HEK293T (cell line): ENCODE measurements at regions not wholly inside any gene's neighbourhood (a gene's known extent, or its start where the extent isn't known, plus 50 kb on each side); places are given as distances from the start of the nearest gene placed in this dataset.

Source experiments
- CTCF ChIA-PET: fragments of 350-600 bp; formaldehyde crosslinking; extraction: SDS; loops from one replicate; lab custom pipeline; 2021; ENCODE audit warnings: antibody characterized with exemption, inconsistent platforms; lab: Yijun Ruan, JAX
- POLR2A ChIA-PET: fragments of 350-600 bp; formaldehyde crosslinking; extraction: SDS; loops from one replicate; lab custom pipeline; 2020; ENCODE audit warnings: antibody characterized with exemption, inconsistent platforms; lab: Yijun Ruan, JAX
- DNase-seq: peaks from one replicate; pipeline ENCODE4 v3.0.0; 2012; ENCODE audit warnings: mixed read lengths; ENCODE audit errors: extremely low spot score
- ARNT ChIP-seq: fragments of 450-650 bp; IDR thresholded peaks from 2 replicates; pipeline ENCODE4 v1.6.1; 2017; ENCODE audit warnings: mild to moderate bottlenecking
- BHLHE40 ChIP-seq: fragments of 450-650 bp; IDR thresholded peaks from 2 replicates; pipeline ENCODE4 v1.6.1; 2016; ENCODE audit warnings: mild to moderate bottlenecking, moderate library complexity, borderline replicate concordance
- CTBP1 ChIP-seq: fragments of 450-650 bp; IDR thresholded peaks from 2 replicates; pipeline ENCODE4 v1.6.1; 2016; ENCODE audit warnings: borderline replicate concordance
- ELF4 ChIP-seq: fragments of 450-650 bp; IDR thresholded peaks from 2 replicates; pipeline ENCODE4 v1.6.1; 2017; ENCODE audit warnings: antibody characterized with exemption
- FOXA1 ChIP-seq: fragments of 450-650 bp; IDR thresholded peaks from 2 replicates; pipeline ENCODE4 v1.6.1; 2016; ENCODE audit warnings: mild to moderate bottlenecking
- FOXK2 ChIP-seq: fragments of 450-650 bp; IDR thresholded peaks from 2 replicates; pipeline ENCODE4 v1.6.1; 2016; ENCODE audit warnings: mild to moderate bottlenecking
- FOXM1 ChIP-seq: fragments of 450-650 bp; IDR thresholded peaks from 2 replicates; pipeline ENCODE4 v1.6.1; 2017; ENCODE audit warnings: mild to moderate bottlenecking, borderline replicate concordance
- HDGF ChIP-seq: fragments of 450-650 bp; IDR thresholded peaks from 2 replicates; pipeline ENCODE4 v1.6.1; 2017; ENCODE audit warnings: antibody characterized with exemption, borderline replicate concordance
- L3MBTL2 ChIP-seq: fragments of 450-650 bp; conservative IDR thresholded peaks from 2 replicates; pipeline ENCODE4 v1.6.1; 2016; ENCODE audit warnings: mild to moderate bottlenecking
- LEF1 ChIP-seq: fragments of 450-650 bp; IDR thresholded peaks from 2 replicates; pipeline ENCODE4 v1.6.1; 2017; ENCODE audit warnings: mild to moderate bottlenecking, borderline replicate concordance
- NFRKB ChIP-seq: fragments of 450-650 bp; IDR thresholded peaks from 2 replicates; pipeline ENCODE4 v1.6.1; 2016; ENCODE audit warnings: mild to moderate bottlenecking, moderate library complexity
- SP1 ChIP-seq: fragments of 450-650 bp; IDR thresholded peaks from 2 replicates; pipeline ENCODE4 v1.6.1; 2017
- SUZ12 ChIP-seq: fragments of 450-650 bp; IDR thresholded peaks from 2 replicates; pipeline ENCODE4 v1.6.1; 2016; ENCODE audit warnings: mild to moderate bottlenecking
- TARDBP ChIP-seq: fragments of 450-650 bp; IDR thresholded peaks from 2 replicates; pipeline ENCODE4 v1.6.1; 2016
- ZNF384 ChIP-seq: fragments of 450-650 bp; IDR thresholded peaks from 2 replicates; pipeline ENCODE4 v1.6.1; 2016
- TF ChIP-seq, protein P1 (sequence below): fragments of 450-650 bp; IDR thresholded peaks from 2 replicates; pipeline ENCODE4 v1.6.1; 2016

DNA sequence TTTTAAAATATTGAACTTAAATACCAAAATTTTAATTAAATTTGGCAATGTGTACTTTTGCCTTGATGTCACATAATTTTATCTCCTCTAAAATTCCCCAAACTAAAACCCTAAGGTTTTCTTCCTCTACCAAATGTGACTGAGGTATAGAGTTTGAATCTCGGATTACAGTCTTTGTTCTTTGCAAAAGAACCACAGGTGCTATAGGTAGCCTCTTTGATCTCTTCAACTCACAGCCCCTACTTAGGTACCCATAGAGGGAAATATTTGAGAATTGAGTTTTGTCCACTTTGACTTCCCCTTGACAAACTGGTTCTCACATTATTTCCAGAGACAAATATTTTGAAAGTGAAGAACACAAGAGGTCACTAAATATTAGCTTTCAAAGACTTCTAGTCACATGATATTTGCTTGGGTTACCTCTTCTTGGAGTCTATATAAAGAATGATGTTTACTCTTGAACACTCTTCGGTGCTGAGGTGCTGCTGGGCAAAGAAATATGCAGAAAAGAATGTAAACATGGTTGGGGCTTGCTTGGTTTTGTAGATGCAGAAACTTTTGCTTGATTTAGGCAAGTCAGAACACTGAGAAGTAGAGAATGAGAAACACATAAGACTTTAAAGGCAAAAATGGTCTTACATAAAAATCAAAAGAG lies 120.8 kb upstream of the MCTP2 start:
- no peak for TF ChIP-seq FOXK2
- no peak for TF ChIP-seq HDGF
- no peak for TF ChIP-seq TARDBP
- no peak for TF ChIP-seq SP1
- TF ChIP-seq SUZ12 = no peak
- TF ChIP-seq, protein P1, sequence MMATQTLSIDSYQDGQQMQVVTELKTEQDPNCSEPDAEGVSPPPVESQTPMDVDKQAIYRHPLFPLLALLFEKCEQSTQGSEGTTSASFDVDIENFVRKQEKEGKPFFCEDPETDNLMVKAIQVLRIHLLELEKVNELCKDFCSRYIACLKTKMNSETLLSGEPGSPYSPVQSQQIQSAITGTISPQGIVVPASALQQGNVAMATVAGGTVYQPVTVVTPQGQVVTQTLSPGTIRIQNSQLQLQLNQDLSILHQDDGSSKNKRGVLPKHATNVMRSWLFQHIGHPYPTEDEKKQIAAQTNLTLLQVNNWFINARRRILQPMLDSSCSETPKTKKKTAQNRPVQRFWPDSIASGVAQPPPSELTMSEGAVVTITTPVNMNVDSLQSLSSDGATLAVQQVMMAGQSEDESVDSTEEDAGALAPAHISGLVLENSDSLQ = no peak
- DNase-seq = no peak
- POLR2A ChIA-PET = no interaction called here
- CTCF ChIA-PET = interaction anchor here (1.4 kb wide), 1 partner anchor 9 kb away, joined by 3 read pairs; no protein-coding TSS in a partner anchor

DNA sequence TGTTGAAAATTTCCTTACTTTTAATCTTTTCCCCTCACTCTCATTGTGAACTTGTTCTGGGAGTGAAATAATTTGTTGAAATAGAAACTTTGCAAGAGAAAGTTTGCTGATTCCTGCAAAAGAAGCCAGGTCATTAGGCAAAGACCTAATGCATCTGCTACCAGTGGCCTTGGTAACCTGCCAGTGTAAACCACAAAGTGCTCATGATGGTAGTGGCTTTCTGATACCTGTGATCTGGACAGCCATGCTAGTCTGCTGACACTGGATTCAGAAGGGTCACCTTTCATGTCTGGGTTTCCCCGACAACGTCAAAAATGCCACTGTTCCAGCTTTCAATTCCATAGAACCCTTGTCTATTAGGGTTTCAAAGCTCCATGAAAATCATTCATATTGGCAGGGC lies 123.7 kb upstream of the MCTP2 start:
- POLR2A ChIA-PET = no interaction called here
- TF ChIP-seq LEF1 = no peak
- no peak for TF ChIP-seq SUZ12
- no peak for TF ChIP-seq TARDBP
- no peak for TF ChIP-seq FOXA1
- no peak for TF ChIP-seq ZNF384
- TF ChIP-seq ELF4 = no peak
- TF ChIP-seq BHLHE40 = no peak
- no peak for TF ChIP-seq CTBP1
- TF ChIP-seq FOXM1 = no peak
- TF ChIP-seq ARNT = no peak
- TF ChIP-seq FOXK2 = no peak
- TF ChIP-seq SP1 = no peak
- TF ChIP-seq L3MBTL2 = no peak
- CTCF ChIA-PET = no interaction called here
- DNase-seq = no peak

GRCh38 chr15:94105760-94106159 lies 125.6 kb upstream of the MCTP2 start:
- POLR2A ChIA-PET = no interaction called here
- no peak for DNase-seq
- TF ChIP-seq SP1 = no peak
- TF ChIP-seq, protein P1 = no peak
- TF ChIP-seq FOXM1 = no peak
- no peak for TF ChIP-seq FOXK2
- no peak for TF ChIP-seq SUZ12
- no peak for TF ChIP-seq HDGF
- TF ChIP-seq ZNF384 = no peak
- TF ChIP-seq L3MBTL2 = no peak
- no peak for TF ChIP-seq CTBP1
- TF ChIP-seq BHLHE40 = no peak
- no peak for TF ChIP-seq FOXA1
- TF ChIP-seq ELF4 = no peak
- TF ChIP-seq NFRKB = no peak
- no peak for TF ChIP-seq ARNT
- no peak for TF ChIP-seq TARDBP
- CTCF ChIA-PET = no interaction called here

DNA sequence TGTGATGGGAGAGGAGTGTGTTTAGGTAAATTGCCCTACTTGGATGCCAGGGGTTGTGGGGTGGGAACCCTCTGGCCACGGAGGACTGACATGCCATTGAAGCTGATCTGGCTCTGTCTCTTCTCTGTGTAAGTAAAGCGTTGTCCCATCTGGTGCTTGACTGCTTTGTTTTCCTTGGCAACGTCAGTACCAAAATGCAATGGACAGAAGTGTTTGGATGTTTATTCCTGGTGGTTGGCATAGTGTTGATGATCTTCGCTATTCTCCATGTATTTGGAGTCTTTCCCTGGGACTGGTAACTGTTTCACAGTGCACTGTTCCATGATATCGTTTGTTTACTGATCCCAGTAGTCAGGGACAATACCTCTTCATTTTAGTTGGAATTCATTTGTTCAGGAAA lies 130.5 kb upstream of the MCTP2 start:
- CTCF ChIA-PET = no interaction called here
- TF ChIP-seq, protein P1 = no peak
- TF ChIP-seq LEF1 (no peak), TARDBP (no peak), BHLHE40 (no peak), CTBP1 (no peak), FOXM1 (no peak), FOXA1 (no peak), L3MBTL2 (no peak), ARNT (no peak), FOXK2 (no peak), SUZ12 (no peak), NFRKB (no peak), ELF4 (no peak), SP1 (no peak), ZNF384 (no peak), HDGF (no peak)
- DNase-seq = no peak
- POLR2A ChIA-PET = no interaction called here

DNA sequence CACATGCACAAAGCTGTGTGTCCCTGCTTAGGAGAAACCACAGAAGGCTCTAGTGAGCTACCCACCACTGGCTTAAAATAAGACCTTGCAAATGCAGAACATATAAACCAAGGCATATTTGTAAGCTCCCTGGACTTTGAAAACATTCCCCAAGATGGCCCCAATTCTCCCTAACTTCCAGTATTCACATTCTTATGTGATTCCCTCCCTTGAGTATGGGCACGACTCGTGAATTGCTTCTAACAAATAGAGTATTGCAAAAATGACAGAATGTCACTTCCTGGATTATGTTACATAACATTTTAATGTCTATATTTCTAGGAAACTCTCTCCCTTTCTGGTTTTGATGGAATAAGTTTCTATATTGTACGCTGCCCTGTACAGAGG lies 131.8 kb upstream of the MCTP2 start:
- CTCF ChIA-PET = no interaction called here
- no peak for TF ChIP-seq TARDBP
- no peak for TF ChIP-seq SUZ12
- TF ChIP-seq LEF1 = no peak
- no peak for TF ChIP-seq BHLHE40
- no peak for TF ChIP-seq SP1
- TF ChIP-seq ARNT = no peak
- TF ChIP-seq HDGF = no peak
- no peak for TF ChIP-seq NFRKB
- TF ChIP-seq FOXM1 = no peak
- POLR2A ChIA-PET = no interaction called here
- no peak for DNase-seq

DNA sequence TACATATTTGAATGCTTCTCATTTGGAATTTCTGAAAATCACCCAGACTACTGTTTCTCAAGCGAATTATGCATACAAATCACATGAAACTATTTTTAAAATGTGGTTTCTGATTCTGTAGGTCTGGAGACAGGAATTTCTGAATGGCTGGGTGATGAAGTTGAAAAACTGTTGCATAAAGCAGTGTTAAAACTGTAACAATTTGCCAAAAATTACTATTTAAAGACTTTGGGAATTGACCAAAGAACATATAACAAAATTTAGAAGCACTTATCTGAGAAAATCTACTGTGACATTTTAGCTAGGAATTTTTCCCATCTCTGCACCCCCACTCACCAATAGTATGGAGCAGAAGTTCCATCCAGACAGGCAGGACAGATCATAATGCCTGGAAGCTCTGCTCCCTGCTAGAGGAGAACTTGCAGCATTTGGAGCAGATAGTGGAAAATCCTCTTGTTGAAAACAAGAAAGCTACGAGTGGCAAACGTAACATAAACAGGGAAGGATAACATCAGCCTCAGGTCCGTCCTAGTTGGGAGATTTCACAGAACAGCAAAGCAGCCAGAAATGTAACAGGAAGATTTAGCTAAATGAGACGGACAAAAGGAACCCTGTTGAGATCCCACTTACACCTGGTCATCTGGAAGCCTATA lies 132.3 kb upstream of the MCTP2 start:
- DNase-seq = no peak
- ChIA-PET POLR2A (no interaction called here), CTCF (no interaction called here)
- no peak for TF ChIP-seq ELF4
- TF ChIP-seq, protein P1 = no peak
- TF ChIP-seq ARNT = no peak
- TF ChIP-seq HDGF = no peak
- no peak for TF ChIP-seq TARDBP
- no peak for TF ChIP-seq SUZ12
- no peak for TF ChIP-seq CTBP1
